ELF-1 (cell line): ENCODE measurements at regions not wholly inside any gene's neighbourhood (a gene's known extent, or its start where the extent isn't known, plus 50 kb on each side); places are given as distances from the start of the nearest gene placed in this dataset.
"Not testable (repeated sequence)": the region's sequence is repeated elsewhere in the genome, so short reads cannot be mapped to it uniquely, and the experiment has no call there.

ENCODE experiments used
- DNase-seq: peaks from one replicate; pipeline ENCODE4 v3.0.0-alpha.2; 2016; ENCODE audit warnings: low read depth, low spot score

GRCh38 chr2:43149482-43150107 lies 76.8 kb downstream of the ZFP36L2 start:
- DNase-seq = no peak

GRCh38 chr2:43146083-43146482 lies 80.3 kb downstream of the ZFP36L2 start:
- DNase-seq = no peak

DNA sequence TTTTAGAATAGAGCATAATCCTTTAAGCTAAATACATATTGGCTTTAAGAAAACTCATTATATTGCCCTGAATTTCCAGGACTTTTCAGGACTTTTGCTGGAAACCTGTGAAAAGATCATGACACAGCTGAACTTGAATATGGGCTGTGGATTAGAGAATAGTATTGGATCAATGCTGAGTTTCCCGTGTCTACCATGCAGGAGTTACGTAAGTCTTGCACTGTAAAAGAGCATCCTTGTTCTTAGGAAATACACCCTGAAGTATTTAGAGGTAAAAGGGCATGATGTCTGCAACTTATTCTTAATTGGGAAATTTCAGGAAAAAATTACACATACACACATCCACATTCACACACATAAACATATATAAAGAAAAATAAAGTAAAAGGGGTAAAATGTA lies 82.1 kb downstream of the ZFP36L2 start:
- no peak for DNase-seq

- no peak for DNase-seq
These were observed 82.7 kb downstream of the ZFP36L2 start for GRCh38 chr2:43143756-43144155.

DNA sequence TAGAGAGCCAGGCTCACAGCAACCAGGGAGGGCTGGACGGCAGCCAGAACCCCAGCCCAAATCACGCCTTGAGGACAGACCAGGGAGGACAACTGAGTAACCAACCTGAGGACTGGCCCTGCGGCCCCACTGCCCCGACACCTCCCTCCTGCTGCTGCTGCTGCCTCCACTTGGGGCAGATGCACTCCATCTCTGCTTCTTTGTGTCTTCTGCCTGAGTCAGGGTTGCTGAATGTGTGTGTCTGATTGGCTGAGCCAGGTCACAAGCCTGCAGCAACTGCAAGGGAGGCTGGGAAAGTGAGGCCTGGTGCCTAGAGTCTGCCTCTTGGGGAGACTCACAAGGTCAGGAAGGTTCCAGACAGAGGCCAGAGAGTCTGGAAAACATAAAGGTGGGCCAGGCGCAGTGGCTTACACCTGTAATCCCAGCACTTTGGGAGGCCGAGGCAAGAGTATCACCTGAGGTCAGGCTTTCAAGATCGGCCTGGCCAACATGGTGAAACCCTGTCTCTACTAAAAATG lies 83.4 kb downstream of the ZFP36L2 start:
- peak; percentile 44 for DNase-seq

DNA sequence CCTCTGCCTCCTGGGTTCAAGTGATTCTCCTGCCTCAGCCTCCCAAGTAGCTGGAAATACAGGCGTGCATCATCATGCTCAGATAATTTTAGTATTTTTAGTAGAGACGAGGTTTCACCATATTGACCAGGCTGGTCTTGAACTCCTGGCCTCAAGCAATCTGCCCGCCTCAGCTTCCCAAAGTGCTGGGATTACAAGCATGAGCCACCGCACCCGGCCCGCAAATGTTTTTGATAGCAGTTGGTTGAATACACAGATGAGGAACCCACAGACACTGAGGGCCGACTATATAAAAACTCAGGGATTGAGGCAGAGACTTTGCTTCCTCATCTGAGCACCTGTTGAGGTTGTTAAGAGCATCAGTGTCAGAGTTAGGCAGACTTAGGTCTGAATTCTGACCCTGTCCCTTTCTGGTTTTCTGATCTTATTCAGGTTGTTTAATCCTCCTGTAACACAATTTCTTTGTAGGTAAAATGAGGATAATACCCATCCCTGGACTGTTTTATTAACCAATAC lies 84.7 kb downstream of the ZFP36L2 start:
- not testable (repeated sequence) for DNase-seq

- peak; percentile 64 for DNase-seq
These were observed 86.3 kb downstream of the ZFP36L2 start for GRCh38 chr2:43139996-43140621.

DNA sequence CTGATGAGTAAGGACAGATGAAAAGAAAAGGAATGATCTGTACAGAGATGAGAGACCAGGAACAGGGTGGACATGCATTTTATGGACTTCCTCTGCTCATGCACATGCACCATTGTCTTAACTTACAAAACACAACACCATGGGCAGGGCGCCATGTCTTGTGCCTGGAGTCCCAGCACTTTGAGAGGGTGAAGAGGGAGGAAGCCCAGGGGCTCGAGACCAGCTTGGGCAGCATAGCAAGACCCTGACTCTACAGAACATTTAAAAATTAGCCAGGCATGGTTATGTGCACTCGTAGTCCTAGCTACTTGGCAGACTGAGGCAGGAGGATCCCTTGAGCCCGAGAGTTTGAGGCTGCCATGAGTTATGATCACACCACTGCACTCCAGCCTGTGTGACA lies 86.9 kb downstream of the ZFP36L2 start:
- DNase-seq = no peak

- no peak for DNase-seq
These were observed 88.0 kb downstream of the ZFP36L2 start for GRCh38 chr2:43138441-43138840.

DNA sequence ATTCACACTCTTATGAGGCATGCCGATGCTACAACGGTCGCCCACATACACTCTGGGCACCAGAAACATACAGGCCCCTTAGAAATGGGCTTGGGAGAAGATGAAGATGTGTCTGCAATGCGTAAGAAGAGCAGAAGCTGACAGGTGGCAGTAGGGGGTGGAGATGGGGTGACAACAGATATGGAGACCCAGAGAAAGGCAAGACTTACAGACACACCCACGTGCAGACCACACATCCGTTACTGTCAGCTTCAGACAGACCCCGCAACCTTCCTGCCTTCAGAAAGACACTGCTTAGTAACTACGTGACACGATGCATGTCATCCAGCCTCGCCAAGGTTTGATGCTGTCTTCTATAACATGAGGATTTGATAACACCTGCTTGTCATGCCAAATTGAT lies 89.5 kb downstream of the ZFP36L2 start:
- DNase-seq = no peak

GRCh38 chr2:43136011-43136799 lies 90.2 kb downstream of the ZFP36L2 start:
- DNase-seq = no peak

DNA sequence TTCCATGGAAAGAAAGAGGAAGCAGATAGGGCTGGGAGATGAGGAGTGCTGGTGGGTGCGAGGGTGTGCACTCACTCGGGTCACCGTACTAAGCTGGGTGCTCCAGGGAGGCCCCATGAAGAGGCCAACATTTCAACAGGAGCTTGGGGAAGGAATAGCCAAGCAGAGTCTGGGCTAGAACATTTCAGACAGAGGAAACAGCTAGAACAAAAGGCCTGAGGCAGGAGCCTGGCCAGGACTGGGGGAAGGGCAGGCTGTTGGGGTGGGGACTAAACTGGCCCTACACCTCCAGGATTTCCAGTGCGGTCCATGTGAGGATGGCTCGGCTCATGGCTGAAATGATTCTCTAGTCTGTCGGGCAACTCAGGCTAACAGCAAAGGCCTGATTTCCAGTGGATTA lies 90.8 kb downstream of the ZFP36L2 start:
- DNase-seq = peak; percentile 72

- DNase-seq = no peak
These were observed 91.9 kb downstream of the ZFP36L2 start for GRCh38 chr2:43134571-43134889.

GRCh38 chr2:43133708-43134570 lies 92.5 kb downstream of the ZFP36L2 start:
- no peak for DNase-seq

- no peak for DNase-seq
These were observed 93.1 kb downstream of the ZFP36L2 start for GRCh38 chr2:43133336-43133707.

DNA sequence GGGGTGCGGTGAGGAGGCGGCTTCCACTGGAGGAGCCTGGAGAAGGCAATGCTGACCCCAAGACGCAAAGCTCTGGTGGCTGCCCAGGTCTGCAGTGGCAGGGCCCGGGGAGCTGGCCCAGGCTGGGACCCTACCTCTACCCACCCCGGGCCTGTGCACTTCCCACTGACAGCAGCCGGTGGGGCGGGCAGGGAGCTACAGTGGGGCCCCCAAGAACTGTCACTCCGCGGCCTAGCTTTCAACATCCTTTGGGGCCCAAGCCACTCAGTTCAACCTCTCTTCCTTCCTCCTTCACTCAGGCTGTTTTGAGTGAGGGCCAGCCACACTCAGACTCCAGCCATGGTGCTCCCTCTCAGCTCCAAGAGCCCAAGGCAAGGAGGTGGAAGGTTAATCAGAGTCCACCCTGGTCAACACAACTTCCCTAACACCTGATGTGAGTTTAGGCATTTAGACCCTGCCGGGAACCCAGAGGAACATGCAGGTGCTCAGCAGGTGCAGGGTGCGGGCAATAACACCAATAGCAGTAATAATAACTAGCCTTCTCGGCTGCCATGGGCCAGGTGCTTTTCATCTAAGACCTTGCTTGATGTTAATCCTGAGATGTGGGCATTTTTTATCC lies 93.6 kb downstream of the ZFP36L2 start:
- no peak for DNase-seq

- no peak for DNase-seq
These were observed 94.3 kb downstream of the ZFP36L2 start for GRCh38 chr2:43131890-43132682.

GRCh38 chr2:43131051-43131889 lies 95.1 kb downstream of the ZFP36L2 start:
- peak; percentile 72 for DNase-seq

DNA sequence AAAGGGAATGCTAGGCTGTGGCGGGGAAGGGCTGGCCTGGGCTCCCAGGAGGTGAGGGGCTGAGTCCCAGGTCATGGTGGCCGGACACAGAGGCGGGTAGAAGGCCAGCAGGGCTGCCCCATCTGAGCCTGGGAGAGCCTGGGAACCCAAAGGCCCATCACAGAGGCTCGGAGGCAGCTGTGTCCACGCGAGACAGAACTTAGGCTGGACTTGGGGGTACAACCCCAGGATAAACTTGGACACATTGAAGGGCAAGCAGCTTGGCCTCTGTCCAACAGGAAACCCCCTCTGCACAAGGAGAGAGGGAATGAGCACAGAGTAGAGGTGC lies 95.9 kb downstream of the ZFP36L2 start:
- DNase-seq = no peak
